K562 (cell line): ENCODE measurements at regions not wholly inside any gene's neighbourhood (a gene's known extent, or its start where the extent isn't known, plus 50 kb on each side); places are given as distances from the start of the nearest gene placed in this dataset.
A peak's percentile ranks its signal among the peaks of the same experiment; 100 is the strongest.

Experiments
- ATAC-seq: fragments of 200-7000 bp; cut with Tn5 transposase; 3 replicates; pipeline ENCODE4 v1.9.1; 2020; ENCODE audit warnings: moderate library complexity
- BruUV-seq: library from RNA; stranded (reverse); fragments of 400-500 nt; replicated peaks from 2 replicates; lab custom pipeline; 2021; lab: Mats Ljungman, UMichigan
- CTCF ChIA-PET: fragments of 300-600 bp; formaldehyde crosslinking; extraction: SDS; loops from one replicate; lab custom pipeline; 2021; ENCODE audit warnings: low intra/inter-chr PET ratio; lab: Yijun Ruan, JAX
- POLR2A ChIA-PET: fragments of 300-600, 350-650 bp; sonication (Branson Sonifier 250); formaldehyde crosslinking; extraction: SDS; loops from one replicate; lab custom pipeline; 2021; ENCODE audit warnings: antibody characterized with exemption, inconsistent platforms; lab: Yijun Ruan, JAX
- DNase-seq, 4 experiments: peaks; one replicate each; pipeline versions ENCODE4 v3.0.0 to v3.0.0-alpha.2; 2011 to 2018; ENCODE audit warnings: low spot score in 3 of 4, mixed read lengths in 3 of 4; ENCODE audit errors: extremely low read depth in 1 of 4
- FAIRE-seq: peaks from 2 replicates; lab custom pipeline; 2011; peaks lifted over from hg19 to GRCh38; lab: Jason Lieb, UNC
- H2AFZ ChIP-seq: 2 replicates; pipeline ENCODE4 v1.6.0; 2011; ENCODE audit warnings: low read depth, low read length, control low read depth, inconsistent platforms
- H3K27ac ChIP-seq: fragments of 200-600 bp; 3 replicates; pipeline ENCODE4 v1.8.0; 2011; ENCODE audit warnings: low read depth, mild to moderate bottlenecking, control low read depth, inconsistent platforms, low read length, moderate library complexity, mixed read lengths; ENCODE audit errors: extremely low read depth
- H3K27me3 ChIP-seq, 2 experiments: fragments of 300-600 bp in 1 of 2; 2 replicates in 1 of 2; 3 replicates in 1 of 2; pipeline versions ENCODE4 v1.6.0 to v1.8.0; 2011; ENCODE audit warnings: inconsistent platforms in 2 of 2, low read length in 2 of 2, mild to moderate bottlenecking in 1 of 2, mixed read lengths in 1 of 2, moderate library complexity in 1 of 2; ENCODE audit not compliant: control insufficient read depth in 2 of 2, insufficient read depth in 2 of 2
- H3K36me3 ChIP-seq: fragments of 300-600 bp; 3 replicates; pipeline ENCODE4 v1.8.0; 2011; ENCODE audit warnings: mild to moderate bottlenecking, low read length, inconsistent platforms; ENCODE audit not compliant: control insufficient read depth, insufficient read depth
- H3K4me1 ChIP-seq, 2 experiments: fragments of 200-600 bp in 1 of 2; replicated peaks in 1 of 2; 2 replicates in 1 of 2; 3 replicates in 1 of 2; pipeline versions ENCODE4 v1.5.1 to v1.8.0; 2011; ENCODE audit warnings: inconsistent platforms in 2 of 2, low read length in 2 of 2, mild to moderate bottlenecking in 1 of 2, mixed read lengths in 1 of 2, moderate library complexity in 1 of 2; ENCODE audit not compliant: control insufficient read depth in 2 of 2, insufficient read depth in 2 of 2
- H3K4me2 ChIP-seq: 2 replicates; pipeline ENCODE4 v1.6.1; 2011; ENCODE audit warnings: low read length, control low read depth, inconsistent platforms, mixed read lengths; ENCODE audit not compliant: insufficient read depth
- H3K4me3 ChIP-seq: fragments of 200-600 bp; sonication (generic), shearing (Covaris generic); 2 replicates; pipeline ENCODE4 v1.5.1; 2016; ENCODE audit warnings: control low read depth, inconsistent platforms
- H3K79me2 ChIP-seq: fragments of 200-600 bp; 3 replicates; pipeline ENCODE4 v1.8.0; 2011; ENCODE audit warnings: low read length, inconsistent platforms; ENCODE audit not compliant: control insufficient read depth, insufficient read depth
- H3K9ac ChIP-seq, 2 experiments: 2 replicates each; pipeline versions ENCODE4 v1.6.0 to v1.6.1; 2011; ENCODE audit warnings: low read depth in 2 of 2, low read length in 2 of 2, control low read depth in 1 of 2, inconsistent platforms in 1 of 2, mild to moderate bottlenecking in 1 of 2, mixed read lengths in 1 of 2; ENCODE audit not compliant: insufficient read depth in 1 of 2
- H3K9me1 ChIP-seq: one replicate; pipeline ENCODE4 v1.6.0; 2011; ENCODE audit warnings: inconsistent platforms, mild to moderate bottlenecking, low read length, moderate library complexity; ENCODE audit not compliant: control insufficient read depth, insufficient read depth
- H3K9me3 ChIP-seq: replicated peaks from 2 replicates; pipeline ENCODE4 v1.5.1; 2011; ENCODE audit warnings: low read depth, low read length, inconsistent platforms; ENCODE audit not compliant: control insufficient read depth, insufficient read depth
- H4K20me1 ChIP-seq: replicated peaks from 2 replicates; pipeline ENCODE4 v1.6.1; 2011; ENCODE audit warnings: low read length, inconsistent platforms, mixed read lengths; ENCODE audit not compliant: control insufficient read depth, insufficient read depth
- CREB3L1 ChIP-seq: fragments of 450-650 bp; IDR thresholded peaks from 2 replicates; pipeline ENCODE4 v1.6.1; 2014; ENCODE audit warnings: low read depth, mild to moderate bottlenecking, moderate library complexity, borderline replicate concordance
- CREB5 ChIP-seq: fragments of 250-450 bp; sonication (Bioruptor Pico); IDR thresholded peaks from 2 replicates; pipeline ENCODE4 v1.5.0; 2020; ENCODE audit warnings: mild to moderate bottlenecking
- DMBX1 ChIP-seq: fragments of 250-450 bp; sonication (Bioruptor Pico); IDR thresholded peaks from 2 replicates; pipeline ENCODE4 v1.8.0; 2022; ENCODE audit warnings: inconsistent platforms, mild to moderate bottlenecking, moderate library complexity, borderline replicate concordance
- DPF2 ChIP-seq: fragments of 450-650 bp; IDR thresholded peaks from 2 replicates; pipeline ENCODE4 v1.6.1; 2016
- FOXA3 ChIP-seq, 2 experiments: fragments of 450-650 bp in 1 of 2; sonication (generic) in 1 of 2; formaldehyde crosslinking; IDR thresholded peaks in 1 of 2; conservative IDR thresholded peaks in 1 of 2; 2 replicates each; pipeline versions ENCODE4 v1.4.0 to v1.8.0; 2020 to 2022; ENCODE audit warnings: mild to moderate bottlenecking in 2 of 2, missing genetic modification reagents in 1 of 2
- FOXK2 ChIP-seq, 2 experiments: fragments of 450-650 bp; IDR thresholded peaks in 1 of 2; conservative IDR thresholded peaks in 1 of 2; 2 replicates each; pipeline ENCODE4 v1.6.1; 2016; ENCODE audit warnings: low read depth in 2 of 2, mild to moderate bottlenecking in 1 of 2
- GTF2B ChIP-seq: IDR thresholded peaks from 2 replicates; pipeline ENCODE4 v1.6.1; 2011; ENCODE audit not compliant: insufficient read length; ENCODE audit errors: extremely low read depth
- PTTG1 ChIP-seq: fragments of 450-650 bp; IDR thresholded peaks from 2 replicates; pipeline ENCODE4 v1.6.1; 2016; ENCODE audit warnings: low read depth, mild to moderate bottlenecking, missing genetic modification characterization, missing compliant biosample characterization
- RBFOX2 ChIP-seq: fragments of 200-400 bp; formaldehyde crosslinking; IDR thresholded peaks from 2 replicates; pipeline ENCODE4 v1.6.1; 2017; ENCODE audit warnings: low read depth, mild to moderate bottlenecking, low read length, moderate library complexity
- SOX6 ChIP-seq: fragments of 450-650 bp; IDR thresholded peaks from 2 replicates; pipeline ENCODE4 v1.6.1; 2014; ENCODE audit warnings: mild to moderate bottlenecking
- WHSC1 ChIP-seq: IDR thresholded peaks from one replicate; pipeline ENCODE4 v1.6.1; 2012; ENCODE audit warnings: low read length, control low read depth, inconsistent platforms
- ZNF12 ChIP-seq: sonication (generic); formaldehyde crosslinking; IDR thresholded peaks from 2 replicates; pipeline ENCODE4 v1.4.0; 2020; ENCODE audit warnings: mild to moderate bottlenecking, missing genetic modification reagents
- ZNF197 ChIP-seq: fragments of 200-800 bp; sonication (Bioruptor generic); IDR thresholded peaks from 2 replicates; pipeline ENCODE4 v1.6.1; 2016; ENCODE audit warnings: low read depth, missing genetic modification characterization, missing compliant biosample characterization
- ZNF511 ChIP-seq: sonication (generic); formaldehyde crosslinking; IDR thresholded peaks from 2 replicates; pipeline ENCODE4 v1.8.0; 2022; ENCODE audit warnings: mild to moderate bottlenecking, missing genetic modification reagents
- ZNF699 ChIP-seq: fragments of 250-450 bp; sonication (Bioruptor Pico); IDR thresholded peaks from 2 replicates; pipeline ENCODE4 v1.8.0; 2021; ENCODE audit warnings: mild to moderate bottlenecking, moderate library complexity; ENCODE audit not compliant: insufficient replicate concordance
- ZNF77 ChIP-seq: fragments of 250-450 bp; sonication (Bioruptor Pico); IDR thresholded peaks from 2 replicates; pipeline ENCODE4 v1.5.0; 2020
- WGBS: fragments of 100-300 bp; shearing (Covaris generic); methylation state at CpG from one replicate; pipeline ENCODE4 v1.1.6; 2016; ENCODE audit warnings: low coverage, mixed read lengths; ENCODE audit not compliant: insufficient coverage; ENCODE audit errors: missing lambda C conversion rate; 5-methylcytosine and 5-hydroxymethylcytosine counted together
- in situ Hi-C: fragments of 300-500 bp; cut with MboI; formaldehyde crosslinking; loops from 4 replicates; pipeline ENCODE4 v1.15.0; 2018; ENCODE audit warnings: inconsistent platforms, mixed read lengths
- intact Hi-C: fragments of 100-400 bp; cut with micrococcal nuclease; formaldehyde crosslinking; loops from 2 replicates; pipeline ENCODE4 v1.14.2; 2022

GRCh38 chr1:221636967-221637366, 104.9 kb downstream of the DUSP10 start:
- H4K20me1 ChIP-seq, result no peaks in the 10 kb centered on the region
- WGBS, result 26% methylated on average over 3 of the region's 3 CpGs
- CTCF ChIA-PET, result no interaction called here
- no peaks in the 10 kb centered on the region for H3K9me3 ChIP-seq
- intact Hi-C loops (no loop called here), in situ Hi-C loops (no loop called here)
- peaks cover 0 to 20% of the 10 kb centered on the region in 2 experiments; a peak in 4 of 5 replicates for H3K4me1 ChIP-seq
- H2AFZ ChIP-seq, result peak overlapping the region; percentile 29
- no peak overlapping the region for H3K4me3 ChIP-seq
- BruUV-seq, result no TSS peak
- H3K9me1 ChIP-seq, result no peaks in the 10 kb centered on the region
- FAIRE-seq (peak; percentile 35), ATAC-seq (no peak; the same call in 1 of the 3 replicates), DNase-seq (no peak)
- no peak overlapping the region for H3K27ac ChIP-seq
- H3K79me2 ChIP-seq, result no peaks in the 10 kb centered on the region
- no peaks in the 10 kb centered on the region for H3K36me3 ChIP-seq
- POLR2A ChIA-PET, result interaction anchor here (1.1 kb wide), 1 partner anchor 10 kb away, joined by 3 read pairs; no protein-coding TSS in a partner anchor
- H3K9ac ChIP-seq, result no peak overlapping the region
- no peaks in the 10 kb centered on the region for H3K27me3 ChIP-seq
- no peak overlapping the region for H3K4me2 ChIP-seq
- no peak for TF ChIP-seq CREB5 (CRISPR knock-in tag)
- TF ChIP-seq FOXA3 (CRISPR knock-in tag; conservative IDR thresholded peaks at IDR 0.05 in 1 of 2, IDR thresholded peaks at IDR 0.05 in 1 of 2), result peak in 1 of 2 experiments; percentile 84; a peak in 2 of 4 replicates
- TF ChIP-seq GTF2B, result no peak
- TF ChIP-seq SOX6, result peak; percentile 34; the same call in 1 of the 2 replicates
- no peak for TF ChIP-seq CREB3L1
- TF ChIP-seq FOXK2 (conservative IDR thresholded peaks at IDR 0.05 in 1 of 2, IDR thresholded peaks at IDR 0.05 in 1 of 2; ENCODE audit: low read depth in 2 of 2), result no peak
- no peak for TF ChIP-seq RBFOX2
- no peak for TF ChIP-seq DPF2
- TF ChIP-seq ZNF511 (CRISPR knock-in tag), result no peak
- TF ChIP-seq WHSC1, result no peak
- TF ChIP-seq PTTG1, result no peak
- TF ChIP-seq ZNF77, result no peak
- TF ChIP-seq DMBX1 (CRISPR knock-in tag), result peak; percentile 46; the same call in 1 of the 2 replicates
- no peak for TF ChIP-seq ZNF699
- TF ChIP-seq ZNF197 (CRISPR knock-in tag), result no peak
- TF ChIP-seq ZNF12 (CRISPR knock-in tag), result no peak
